IPS-18c (cell line): ENCODE measurements at regions not wholly inside any gene's neighbourhood (a gene's known extent, or its start where the extent isn't known, plus 50 kb on each side); places are given as distances from the start of the nearest gene placed in this dataset.

ENCODE experiments used
- H3K4me3 ChIP-seq: 2 replicates; pipeline ENCODE4 v1.7.0; 2013; ENCODE audit warnings: low read depth, mild to moderate bottlenecking, low read length, moderate library complexity; ENCODE audit not compliant: insufficient read depth
- H3K9me3 ChIP-seq: one replicate; pipeline ENCODE4 v1.6.1; 2013; ENCODE audit warnings: mild to moderate bottlenecking, low read length, moderate library complexity; ENCODE audit not compliant: control insufficient read depth, insufficient read depth

GRCh38 chr18:76223403-76223802 lies 271.6 kb downstream of the ZNF516 start:
- no peak overlapping the region for H3K4me3 ChIP-seq
- no peaks in the 10 kb centered on the region for H3K9me3 ChIP-seq

GRCh38 chr18:76219023-76219422 lies 276.0 kb downstream of the ZNF516 start:
- H3K4me3 ChIP-seq: no peak overlapping the region
- no peaks in the 10 kb centered on the region for H3K9me3 ChIP-seq

GRCh38 chr18:76216096-76216495 lies 278.9 kb downstream of the ZNF516 start:
- H3K4me3 ChIP-seq: no peak overlapping the region
- no peaks in the 10 kb centered on the region for H3K9me3 ChIP-seq

- Histone ChIP-seq H3K4me3 (no peak overlapping the region), H3K9me3 (no peaks in the 10 kb centered on the region)
Measured at GRCh38 chr18:76213991-76214390, 281.1 kb downstream of the ZNF516 start.

- no peak overlapping the region for H3K4me3 ChIP-seq
Measured at GRCh38 chr18:76212960-76213359, 282.1 kb downstream of the ZNF516 start.

GRCh38 chr18:76209597-76209996 lies 285.4 kb downstream of the ZNF516 start:
- Histone ChIP-seq H3K4me3 (no peak overlapping the region), H3K9me3 (no peaks in the 10 kb centered on the region)

More at GRCh38 chr18:76212960-76213359, 282.1 kb downstream of the ZNF516 start:
- no peaks in the 10 kb centered on the region for H3K9me3 ChIP-seq

- no peak overlapping the region for H3K4me3 ChIP-seq
- no peaks in the 10 kb centered on the region for H3K9me3 ChIP-seq
Measured at GRCh38 chr18:76208678-76209306, 286.2 kb downstream of the ZNF516 start.

- no peaks in the 10 kb centered on the region for H3K9me3 ChIP-seq
- no peak overlapping the region for H3K4me3 ChIP-seq
Measured at GRCh38 chr18:76205906-76206305, 289.1 kb downstream of the ZNF516 start.

GRCh38 chr18:76203552-76203951 lies 291.5 kb downstream of the ZNF516 start:
- Histone ChIP-seq H3K9me3 (no peaks in the 10 kb centered on the region), H3K4me3 (no peak overlapping the region)

- Histone ChIP-seq H3K4me3 (no peak overlapping the region), H3K9me3 (no peaks in the 10 kb centered on the region)
Measured at GRCh38 chr18:76202322-76202721, 292.7 kb downstream of the ZNF516 start.

GRCh38 chr18:76195601-76196000 lies 299.4 kb downstream of the ZNF516 start:
- H3K9me3 ChIP-seq: no peaks in the 10 kb centered on the region
- no peak overlapping the region for H3K4me3 ChIP-seq

- H3K4me3 ChIP-seq: no peak overlapping the region
- peaks cover 2% of the 10 kb centered on the region for H3K9me3 ChIP-seq
Measured at GRCh38 chr18:76188097-76188496, 306.9 kb downstream of the ZNF516 start.

GRCh38 chr18:76179257-76179656 lies 315.8 kb downstream of the ZNF516 start:
- Histone ChIP-seq H3K9me3 (no peaks in the 10 kb centered on the region), H3K4me3 (no peak overlapping the region)

GRCh38 chr18:76177160-76177559 lies 317.9 kb downstream of the ZNF516 start:
- no peak overlapping the region for H3K4me3 ChIP-seq
- H3K9me3 ChIP-seq: no peaks in the 10 kb centered on the region

GRCh38 chr18:76174451-76174850 lies 320.6 kb downstream of the ZNF516 start:
- H3K9me3 ChIP-seq: no peaks in the 10 kb centered on the region

GRCh38 chr18:76169733-76170132 lies 325.3 kb downstream of the ZNF516 start:
- no peaks in the 10 kb centered on the region for H3K9me3 ChIP-seq
- H3K4me3 ChIP-seq: no peak overlapping the region

More at GRCh38 chr18:76174451-76174850, 320.6 kb downstream of the ZNF516 start:
- no peak overlapping the region for H3K4me3 ChIP-seq

GRCh38 chr18:76167845-76168621 lies 327.0 kb downstream of the ZNF516 start:
- Histone ChIP-seq H3K4me3 (no peak overlapping the region), H3K9me3 (no peaks in the 10 kb centered on the region)

- H3K4me3 ChIP-seq: no peak overlapping the region
- no peaks in the 10 kb centered on the region for H3K9me3 ChIP-seq
Measured at GRCh38 chr18:76167410-76167809, 327.6 kb downstream of the ZNF516 start.
